ENCODE measurements at regions not wholly inside any gene's neighbourhood (a gene's known extent, or its start where the extent isn't known, plus 50 kb on each side); places are given as distances from the start of the nearest gene placed in this dataset.
"Not testable (repeated sequence)": the region's sequence is repeated elsewhere in the genome, so short reads cannot be mapped to it uniquely, and the experiment has no call there.

GRCh38 chr3:115212615-115213014 is 65.5 kb upstream of the ZBTB20 start:
- DNase-seq (no peak), FAIRE-seq (no peak)
- no peaks in the 10 kb centered on the region for H3K4me1 ChIP-seq (ENCODE audit: control insufficient read depth in 2 of 3, insufficient read depth in 2 of 3, low read depth in 1 of 3, low read length in 3 of 3)
- H3K27me3 ChIP-seq (ENCODE audit: control insufficient read depth, insufficient read depth, low read length) = no peaks in the 10 kb centered on the region
- H3K36me3 ChIP-seq (ENCODE audit: control insufficient read depth in 2 of 3, insufficient read depth in 3 of 3, low read length in 3 of 3) = no peaks in the 10 kb centered on the region
- intact Hi-C loops (cut with DNase I) = loop anchor here (10.0 kb wide), 1 partner anchor 482 kb away; no protein-coding TSS in a partner anchor
- H3K27ac ChIP-seq (ENCODE audit: low read depth in 2 of 2, low read length in 2 of 2) = no peak overlapping the region
- no peak for TF ChIP-seq CTCF (IDR thresholded peaks at IDR 0.05; ENCODE audit: borderline replicate concordance, extremely low read depth, insufficient read depth)
- no peak overlapping the region for H3K9ac ChIP-seq (ENCODE audit: low read length in 3 of 3)
- H3K9me3 ChIP-seq (ENCODE audit: control insufficient read depth in 2 of 3, insufficient read depth in 1 of 3, low read length in 3 of 3) = no peaks in the 10 kb centered on the region
- no peak overlapping the region for H3K4me3 ChIP-seq (ENCODE audit: low read length in 3 of 3)

GRCh38 chr3:115213052-115213451 is 66.0 kb upstream of the ZBTB20 start:
- DNase-seq; H3K9ac ChIP-seq (ENCODE audit: low read length in 3 of 3); H3K9me3 ChIP-seq (ENCODE audit: control insufficient read depth in 2 of 3, insufficient read depth in 1 of 3, low read length in 3 of 3); H3K36me3 ChIP-seq (ENCODE audit: control insufficient read depth in 2 of 3, insufficient read depth in 3 of 3, low read length in 3 of 3); H3K27ac ChIP-seq (ENCODE audit: low read depth in 2 of 2, low read length in 2 of 2); H3K27me3 ChIP-seq (ENCODE audit: control insufficient read depth, insufficient read depth, low read length); H3K4me3 ChIP-seq (ENCODE audit: low read length in 3 of 3); FAIRE-seq; H3K4me1 ChIP-seq (ENCODE audit: control insufficient read depth in 2 of 3, insufficient read depth in 2 of 3, low read depth in 1 of 3, low read length in 3 of 3): not testable (repeated sequence)
- intact Hi-C loops (cut with DNase I) = loop anchor here (10.0 kb wide), 1 partner anchor 482 kb away; no protein-coding TSS in a partner anchor

- no peaks in the 10 kb centered on the region for H3K36me3 ChIP-seq (ENCODE audit: control insufficient read depth in 2 of 3, insufficient read depth in 3 of 3, low read length in 3 of 3)
- no peaks in the 10 kb centered on the region for H3K4me1 ChIP-seq (ENCODE audit: control insufficient read depth in 2 of 3, insufficient read depth in 2 of 3, low read depth in 1 of 3, low read length in 3 of 3)
- no peak overlapping the region for H3K27ac ChIP-seq (ENCODE audit: low read depth in 2 of 2, low read length in 2 of 2)
- H3K4me3 ChIP-seq (ENCODE audit: low read length in 3 of 3) = no peak overlapping the region
- FAIRE-seq = no peak
- intact Hi-C loops (cut with DNase I) = loop anchor here (10.0 kb wide), 1 partner anchor 478 kb away; no protein-coding TSS in a partner anchor
- H3K27me3 ChIP-seq (ENCODE audit: control insufficient read depth, insufficient read depth, low read length) = no peaks in the 10 kb centered on the region
- H3K9ac ChIP-seq (ENCODE audit: low read length in 3 of 3) = no peak overlapping the region
- TF ChIP-seq CTCF (IDR thresholded peaks at IDR 0.05; ENCODE audit: borderline replicate concordance, extremely low read depth, insufficient read depth) = no peak
- DNase-seq = no peak
- no peaks in the 10 kb centered on the region for H3K9me3 ChIP-seq (ENCODE audit: control insufficient read depth in 2 of 3, insufficient read depth in 1 of 3, low read length in 3 of 3)
Measured at GRCh38 chr3:115217292-115217677, 70.2 kb upstream of the ZBTB20 start.

- FAIRE-seq = peak; percentile 50
- peak in 3 of 5 donors; percentile 37 to 75 (median 70) for DNase-seq
- H3K27me3 ChIP-seq (ENCODE audit: control insufficient read depth, insufficient read depth, low read length) = no peaks in the 10 kb centered on the region
- no peak overlapping the region for H3K4me3 ChIP-seq (ENCODE audit: low read length in 3 of 3)
- H3K9ac ChIP-seq (ENCODE audit: low read length in 3 of 3) = no peak overlapping the region
- no peaks in the 10 kb centered on the region for H3K4me1 ChIP-seq (ENCODE audit: control insufficient read depth in 2 of 3, insufficient read depth in 2 of 3, low read depth in 1 of 3, low read length in 3 of 3)
- no peaks in the 10 kb centered on the region for H3K9me3 ChIP-seq (ENCODE audit: control insufficient read depth in 2 of 3, insufficient read depth in 1 of 3, low read length in 3 of 3)
- TF ChIP-seq CTCF (IDR thresholded peaks at IDR 0.05; ENCODE audit: borderline replicate concordance, extremely low read depth, insufficient read depth) = peak; percentile 60
- intact Hi-C loops (cut with DNase I) = loop anchor here (10.0 kb wide), 1 partner anchor 477 kb away; no protein-coding TSS in a partner anchor
- no peaks in the 10 kb centered on the region for H3K36me3 ChIP-seq (ENCODE audit: control insufficient read depth in 2 of 3, insufficient read depth in 3 of 3, low read length in 3 of 3)
- H3K27ac ChIP-seq (ENCODE audit: low read depth in 2 of 2, low read length in 2 of 2) = no peak overlapping the region
Measured at GRCh38 chr3:115217678-115218451, 70.8 kb upstream of the ZBTB20 start.

Data from kidney (tissue), 13 donors.